RWPE2 (cell line): ENCODE measurements at regions not wholly inside any gene's neighbourhood (a gene's known extent, or its start where the extent isn't known, plus 50 kb on each side); places are given as distances from the start of the nearest gene placed in this dataset.
A peak's percentile ranks its signal among the peaks of the same experiment; 100 is the strongest.

Experiments
- ATAC-seq: fragments of 200-7000 bp; cut with Tn5 transposase; 3 replicates; pipeline ENCODE4 v1.9.1; 2021; ENCODE audit warnings: low read depth
- DNase-seq: peaks from one replicate; pipeline ENCODE4 v3.0.0-alpha.2; 2020; ENCODE audit warnings: low spot score
- H3K27ac ChIP-seq: fragments of 450-650 bp; 2 replicates; pipeline ENCODE4 v1.5.1; 2017; ENCODE audit warnings: mild to moderate bottlenecking; ENCODE audit not compliant: poor library complexity, severe bottlenecking
- H3K27me3 ChIP-seq: fragments of 250-450 bp; sonication (Bioruptor Pico); 2 replicates; pipeline ENCODE4 v1.5.1; 2021; ENCODE audit warnings: mild to moderate bottlenecking, moderate library complexity; ENCODE audit not compliant: insufficient read depth, poor library complexity, severe bottlenecking
- H3K36me3 ChIP-seq: fragments of 250-450 bp; sonication (Bioruptor Pico); 2 replicates; pipeline ENCODE4 v1.5.1; 2020; ENCODE audit warnings: low read depth, mild to moderate bottlenecking, moderate library complexity
- H3K4me1 ChIP-seq: fragments of 250-450 bp; sonication (Bioruptor Pico); 2 replicates; pipeline ENCODE4 v1.5.1; 2021; ENCODE audit warnings: mild to moderate bottlenecking, moderate library complexity; ENCODE audit not compliant: insufficient read depth, poor library complexity, severe bottlenecking
- H3K4me3 ChIP-seq: fragments of 250-450 bp; sonication (Bioruptor Pico); 2 replicates; pipeline ENCODE4 v1.5.1; 2021; ENCODE audit warnings: mild to moderate bottlenecking, moderate library complexity; ENCODE audit not compliant: severe bottlenecking
- H3K9me3 ChIP-seq: fragments of 250-450 bp; sonication (Bioruptor Pico); 2 replicates; pipeline ENCODE4 v1.5.1; 2021; ENCODE audit warnings: mild to moderate bottlenecking, moderate library complexity; ENCODE audit not compliant: severe bottlenecking
- TF ChIP-seq, protein P1 (sequence below): fragments of 450-650 bp; IDR thresholded peaks from one replicate; pipeline ENCODE4 v1.5.1; 2017; ENCODE audit warnings: mild to moderate bottlenecking, moderate library complexity; ENCODE audit not compliant: poor library complexity, severe bottlenecking

DNA sequence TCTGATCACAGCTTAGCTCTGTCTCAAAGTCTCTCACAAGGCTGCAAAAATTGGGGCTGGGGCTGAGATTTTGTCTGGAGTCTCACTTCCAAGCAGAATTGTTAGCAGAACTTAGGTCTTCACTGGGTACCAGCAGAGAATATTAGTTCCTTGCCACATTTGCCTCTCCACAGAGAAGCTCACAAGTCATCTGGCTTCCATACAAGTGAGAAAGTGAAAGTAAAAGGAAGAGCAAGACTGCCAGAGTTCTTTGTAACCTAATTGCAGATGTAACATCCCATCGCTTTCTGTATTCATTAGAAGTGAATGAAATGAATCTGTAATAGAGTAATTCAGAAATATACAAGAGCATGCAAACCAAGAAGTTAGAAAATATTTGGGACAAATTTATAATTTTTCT is 624.1 kb upstream of the GNPDA2 start:
- no peak for DNase-seq
- H3K36me3 ChIP-seq, result no peaks in the 10 kb centered on the region
- ATAC-seq, result peak; percentile 49
- TF ChIP-seq, protein P1, sequence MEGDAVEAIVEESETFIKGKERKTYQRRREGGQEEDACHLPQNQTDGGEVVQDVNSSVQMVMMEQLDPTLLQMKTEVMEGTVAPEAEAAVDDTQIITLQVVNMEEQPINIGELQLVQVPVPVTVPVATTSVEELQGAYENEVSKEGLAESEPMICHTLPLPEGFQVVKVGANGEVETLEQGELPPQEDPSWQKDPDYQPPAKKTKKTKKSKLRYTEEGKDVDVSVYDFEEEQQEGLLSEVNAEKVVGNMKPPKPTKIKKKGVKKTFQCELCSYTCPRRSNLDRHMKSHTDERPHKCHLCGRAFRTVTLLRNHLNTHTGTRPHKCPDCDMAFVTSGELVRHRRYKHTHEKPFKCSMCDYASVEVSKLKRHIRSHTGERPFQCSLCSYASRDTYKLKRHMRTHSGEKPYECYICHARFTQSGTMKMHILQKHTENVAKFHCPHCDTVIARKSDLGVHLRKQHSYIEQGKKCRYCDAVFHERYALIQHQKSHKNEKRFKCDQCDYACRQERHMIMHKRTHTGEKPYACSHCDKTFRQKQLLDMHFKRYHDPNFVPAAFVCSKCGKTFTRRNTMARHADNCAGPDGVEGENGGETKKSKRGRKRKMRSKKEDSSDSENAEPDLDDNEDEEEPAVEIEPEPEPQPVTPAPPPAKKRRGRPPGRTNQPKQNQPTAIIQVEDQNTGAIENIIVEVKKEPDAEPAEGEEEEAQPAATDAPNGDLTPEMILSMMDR, result no peak
- H3K27ac ChIP-seq, result no peak overlapping the region
- no peaks in the 10 kb centered on the region for H3K27me3 ChIP-seq
- H3K4me1 ChIP-seq, result peaks cover 5% of the 10 kb centered on the region
- no peak overlapping the region for H3K4me3 ChIP-seq
- no peaks in the 10 kb centered on the region for H3K9me3 ChIP-seq

DNA sequence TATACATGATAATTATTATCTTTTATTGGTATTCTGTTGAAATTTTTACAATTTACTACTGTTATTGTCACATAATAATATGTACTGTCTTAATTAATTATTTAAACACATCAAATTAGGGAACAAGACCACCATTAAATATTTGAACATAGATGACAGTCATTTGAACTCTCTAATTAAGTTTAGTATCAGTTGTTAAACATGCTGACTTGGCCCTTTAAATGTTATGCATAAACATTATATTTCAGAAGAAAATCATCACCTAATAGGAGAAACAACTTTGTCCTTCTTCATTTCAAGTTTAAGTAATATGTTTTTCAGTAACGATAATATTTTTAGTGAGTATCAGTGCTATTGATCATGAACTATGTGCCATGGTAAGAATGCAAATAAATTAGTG is 623.5 kb upstream of the GNPDA2 start:
- no peaks in the 10 kb centered on the region for H3K9me3 ChIP-seq

DNA sequence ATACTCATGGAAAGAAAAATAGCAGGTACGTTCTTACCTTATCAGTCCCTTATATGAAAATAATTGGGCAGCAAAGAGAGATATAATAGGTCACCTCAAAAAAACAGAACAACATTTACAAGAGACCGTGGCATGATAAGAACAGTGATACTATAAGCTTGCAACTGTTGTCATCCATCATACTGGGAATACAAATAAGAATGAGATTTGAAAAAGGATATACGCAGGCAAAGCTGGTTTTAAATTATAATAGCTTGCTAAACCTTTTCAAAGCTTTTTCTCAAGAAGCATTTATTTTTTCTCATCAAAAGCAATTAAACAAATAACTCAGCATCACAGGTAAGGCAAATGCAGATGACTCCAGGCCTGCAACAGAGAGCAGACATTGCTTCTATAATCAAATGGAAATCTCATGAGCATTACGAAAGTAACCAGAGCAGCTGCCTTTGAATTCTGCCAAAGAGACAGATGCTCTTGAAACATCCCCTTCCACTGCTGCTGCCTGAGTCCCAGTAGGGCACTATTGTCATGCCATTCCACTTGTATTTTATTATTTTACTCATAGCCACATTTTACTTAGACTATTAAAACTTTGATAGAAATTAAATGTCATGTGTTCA is 620.6 kb upstream of the GNPDA2 start:
- no peak for ATAC-seq
- H3K4me1 ChIP-seq, result peaks cover 5% of the 10 kb centered on the region
- H3K27ac ChIP-seq, result no peak overlapping the region
- no peaks in the 10 kb centered on the region for H3K36me3 ChIP-seq
- H3K4me3 ChIP-seq, result no peak overlapping the region
- no peaks in the 10 kb centered on the region for H3K27me3 ChIP-seq
- TF ChIP-seq, protein P1, result no peak
- DNase-seq, result no peak
- no peaks in the 10 kb centered on the region for H3K9me3 ChIP-seq

More for the DNA sequence above, 623.5 kb upstream of the GNPDA2 start:
- peaks cover 5% of the 10 kb centered on the region for H3K4me1 ChIP-seq
- ATAC-seq (no peak), DNase-seq (no peak)
- no peak overlapping the region for H3K4me3 ChIP-seq
- no peak overlapping the region for H3K27ac ChIP-seq
- TF ChIP-seq, protein P1, result no peak
- no peaks in the 10 kb centered on the region for H3K36me3 ChIP-seq
- no peaks in the 10 kb centered on the region for H3K27me3 ChIP-seq

DNA sequence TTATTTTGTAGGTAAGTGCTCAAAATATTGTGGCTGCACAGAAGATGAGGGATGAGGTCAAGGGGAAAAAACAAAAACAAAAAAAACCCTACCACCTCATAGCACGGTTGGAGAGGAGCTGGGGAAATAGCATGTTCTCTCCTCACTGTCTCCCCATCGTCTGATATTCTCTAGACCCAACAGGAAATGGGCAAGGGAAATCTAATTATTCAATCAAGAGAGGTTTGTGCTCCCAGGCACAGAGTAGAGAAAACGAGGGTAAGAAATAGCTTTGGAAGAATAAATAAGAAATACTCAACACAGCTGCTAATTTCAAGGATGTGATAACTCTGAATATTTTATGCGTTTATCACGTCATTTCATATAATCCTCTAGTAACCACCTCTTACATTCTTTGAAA is 619.2 kb upstream of the GNPDA2 start:
- Histone ChIP-seq H3K36me3 (no peaks in the 10 kb centered on the region), H3K27ac (no peak overlapping the region), H3K27me3 (no peaks in the 10 kb centered on the region), H3K4me3 (no peak overlapping the region), H3K9me3 (no peaks in the 10 kb centered on the region), H3K4me1 (no peaks in the 10 kb centered on the region)
- ATAC-seq (no peak), DNase-seq (no peak)
- TF ChIP-seq, protein P1, result no peak

DNA sequence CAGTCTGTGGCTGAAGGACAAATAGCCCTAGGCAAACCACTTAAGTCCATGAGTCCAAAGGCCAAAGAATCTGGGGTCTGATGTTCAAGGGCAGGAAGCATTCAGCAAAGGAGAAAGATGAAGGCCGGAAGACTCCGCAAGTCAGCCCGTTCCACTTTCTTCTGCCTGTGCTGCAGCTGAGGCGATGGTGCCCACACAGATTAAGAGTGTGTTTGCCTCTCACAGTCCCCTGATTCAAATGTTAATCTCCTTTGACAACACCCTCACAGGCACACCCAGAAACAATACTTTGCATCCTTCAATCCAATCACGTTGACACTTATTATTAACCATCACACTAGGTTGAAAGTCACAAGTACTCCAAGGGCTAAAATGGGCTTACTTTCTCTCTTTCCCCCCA is 605.4 kb upstream of the GNPDA2 start:
- Histone ChIP-seq H3K4me1 (no peaks in the 10 kb centered on the region), H3K27ac (no peak overlapping the region), H3K4me3 (no peak overlapping the region), H3K9me3 (no peaks in the 10 kb centered on the region), H3K27me3 (no peaks in the 10 kb centered on the region), H3K36me3 (no peaks in the 10 kb centered on the region)
- TF ChIP-seq, protein P1, result no peak
- DNase-seq (no peak), ATAC-seq (no peak)
